K562 (cell line): ENCODE measurements at regions not wholly inside any gene's neighbourhood (a gene's known extent, or its start where the extent isn't known, plus 50 kb on each side); places are given as distances from the start of the nearest gene placed in this dataset.

Source experiments
- PHF20 ChIP-seq: fragments of 450-650 bp; IDR thresholded peaks from 2 replicates; pipeline ENCODE4 v1.6.1; 2018; ENCODE audit not compliant: partially characterized antibody
- ZBED1 ChIP-seq: IDR thresholded peaks from 2 replicates; pipeline ENCODE4 v1.6.1; 2014
- ZEB2 ChIP-seq: fragments of 450-650 bp; IDR thresholded peaks from 2 replicates; pipeline ENCODE4 v1.6.1; 2016

DNA sequence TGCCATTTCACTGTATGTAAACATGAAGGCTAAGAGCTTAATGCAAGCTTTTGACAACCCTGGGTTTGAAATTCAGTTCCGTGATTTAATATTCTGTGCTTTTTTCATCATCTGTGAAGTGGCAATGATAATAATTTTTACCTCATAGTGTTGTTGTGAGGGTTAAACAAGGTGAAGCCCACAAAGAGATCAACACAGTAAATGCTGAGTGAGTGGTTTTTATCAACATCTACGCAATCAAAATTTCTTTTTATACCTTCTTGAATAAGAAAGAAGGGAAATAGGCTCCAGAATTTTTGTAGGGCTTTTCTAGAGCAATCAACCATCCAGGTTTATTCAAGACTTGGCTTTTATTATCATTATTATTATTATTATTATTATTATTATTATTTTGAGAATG, 490.8 kb downstream of the SOX5 start:
- TF ChIP-seq ZEB2 (no peak), ZBED1 (no peak), PHF20 (no peak)
